PFSK-1 (cell line): ENCODE measurements at regions not wholly inside any gene's neighbourhood (a gene's known extent, or its start where the extent isn't known, plus 50 kb on each side); places are given as distances from the start of the nearest gene placed in this dataset.

Experiments used
- POLR2AphosphoS5 ChIP-seq: IDR thresholded peaks from 2 replicates; pipeline ENCODE4 v1.6.1; 2012; ENCODE audit warnings: low read depth, mild to moderate bottlenecking, control low read depth, low read length, moderate library complexity
- REST ChIP-seq, 2 experiments: IDR thresholded peaks; 2 replicates each; pipeline versions ENCODE4 v1.6.1 to v1.8.0; 2011 to 2012; ENCODE audit warnings: low read depth in 2 of 2, low read length in 2 of 2, control low read depth in 1 of 2, inconsistent platforms in 1 of 2, mild to moderate bottlenecking in 1 of 2, moderate library complexity in 1 of 2; ENCODE audit not compliant: insufficient read depth in 1 of 2

DNA sequence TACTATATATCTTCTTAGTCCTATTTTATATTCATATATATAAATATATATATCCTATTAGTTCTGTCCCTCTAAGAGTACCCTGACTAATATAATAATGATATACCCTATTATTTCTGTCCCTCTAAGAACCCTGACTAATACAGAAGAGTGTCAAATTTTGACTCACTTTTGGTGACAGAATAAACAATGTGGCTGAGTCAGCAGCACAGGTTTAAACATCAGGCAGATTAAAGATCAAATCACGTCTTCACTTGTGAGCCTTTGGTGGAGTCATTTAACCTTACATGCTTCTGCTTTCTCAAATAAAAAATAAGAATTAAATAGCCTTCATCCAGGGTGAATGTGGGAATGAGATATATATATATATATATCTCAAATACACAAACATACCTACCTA is 615.9 kb upstream of the GCFC2 start:
- no peak for TF ChIP-seq REST (IDR thresholded peaks at IDR 0.05; ENCODE audit: insufficient read depth in 1 of 2, low read depth in 2 of 2, low read length in 2 of 2)
- no peak for TF ChIP-seq POLR2AphosphoS5
